ENCODE measurements at regions not wholly inside any gene's neighbourhood (a gene's known extent, or its start where the extent isn't known, plus 50 kb on each side); places are given as distances from the start of the nearest gene placed in this dataset.

DNA sequence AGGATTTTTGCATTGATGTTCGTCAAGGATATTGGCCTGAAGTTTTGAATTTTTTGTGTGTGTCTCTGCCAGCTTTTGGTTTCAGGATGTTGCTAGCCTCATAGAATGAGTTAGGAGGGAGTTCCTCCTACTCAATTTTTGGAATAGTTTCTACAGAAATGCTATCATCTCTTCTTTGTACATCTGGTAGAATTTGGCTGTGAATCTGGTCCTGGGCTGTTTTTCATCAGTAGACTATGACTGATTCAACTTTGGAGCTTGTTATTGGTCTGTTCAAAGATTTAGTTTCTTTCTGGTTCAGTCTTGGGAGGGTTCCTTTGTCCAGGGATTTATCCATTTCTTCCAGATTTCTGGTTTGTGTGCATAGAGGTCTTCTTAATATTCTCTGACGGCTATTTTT is 166.7 kb downstream of the ST6GAL2 start:
- TF ChIP-seq, protein P1, sequence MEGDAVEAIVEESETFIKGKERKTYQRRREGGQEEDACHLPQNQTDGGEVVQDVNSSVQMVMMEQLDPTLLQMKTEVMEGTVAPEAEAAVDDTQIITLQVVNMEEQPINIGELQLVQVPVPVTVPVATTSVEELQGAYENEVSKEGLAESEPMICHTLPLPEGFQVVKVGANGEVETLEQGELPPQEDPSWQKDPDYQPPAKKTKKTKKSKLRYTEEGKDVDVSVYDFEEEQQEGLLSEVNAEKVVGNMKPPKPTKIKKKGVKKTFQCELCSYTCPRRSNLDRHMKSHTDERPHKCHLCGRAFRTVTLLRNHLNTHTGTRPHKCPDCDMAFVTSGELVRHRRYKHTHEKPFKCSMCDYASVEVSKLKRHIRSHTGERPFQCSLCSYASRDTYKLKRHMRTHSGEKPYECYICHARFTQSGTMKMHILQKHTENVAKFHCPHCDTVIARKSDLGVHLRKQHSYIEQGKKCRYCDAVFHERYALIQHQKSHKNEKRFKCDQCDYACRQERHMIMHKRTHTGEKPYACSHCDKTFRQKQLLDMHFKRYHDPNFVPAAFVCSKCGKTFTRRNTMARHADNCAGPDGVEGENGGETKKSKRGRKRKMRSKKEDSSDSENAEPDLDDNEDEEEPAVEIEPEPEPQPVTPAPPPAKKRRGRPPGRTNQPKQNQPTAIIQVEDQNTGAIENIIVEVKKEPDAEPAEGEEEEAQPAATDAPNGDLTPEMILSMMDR (conservative IDR thresholded peaks at IDR 0.05; ENCODE audit: low read length) = no peak
- no peak for TF ChIP-seq EZH2phosphoT487 (IDR thresholded peaks at IDR 0.05; ENCODE audit: borderline replicate concordance, low read depth, low read length)

All from OCI-LY7 (cell line).